Activated naive CD4-positive, alpha-beta T cell treated with anti-CD3 and anti-CD28 coated beads for 36 hours (primary cell): ENCODE measurements at regions not wholly inside any gene's neighbourhood (a gene's known extent, or its start where the extent isn't known, plus 50 kb on each side); places are given as distances from the start of the nearest gene placed in this dataset.

Source experiments
- CTCF ChIA-PET: fragments of 350-600 bp; sonication (Branson Sonifier 250); formaldehyde crosslinking; loops from one replicate; lab custom pipeline; 2021; ENCODE audit warnings: antibody characterized with exemption; lab: Charles Lee
- DNase-seq: peaks from one replicate; pipeline ENCODE4 v3.0.0-alpha.2; 2020
- H3K27ac Mint-ChIP-seq: one replicate; pipeline ENCODE4 v1.8.0; 2021; ENCODE audit warnings: mild to moderate bottlenecking, mixed read lengths
- H3K27me3 Mint-ChIP-seq: one replicate; pipeline ENCODE4 v1.8.0; 2021; ENCODE audit warnings: low read depth, mixed read lengths
- H3K36me3 Mint-ChIP-seq: one replicate; pipeline ENCODE4 v1.8.0; 2021; ENCODE audit warnings: low read depth, mixed read lengths
- H3K4me1 Mint-ChIP-seq: one replicate; pipeline ENCODE4 v1.8.0; 2021; ENCODE audit warnings: low read depth, mixed read lengths
- H3K4me3 Mint-ChIP-seq: one replicate; pipeline ENCODE4 v1.8.0; 2021; ENCODE audit warnings: mild to moderate bottlenecking, moderate library complexity, mixed read lengths
- H3K9me3 Mint-ChIP-seq: one replicate; pipeline ENCODE4 v1.8.0; 2021; ENCODE audit warnings: mixed read lengths
- intact Hi-C: fragments of 100-400 bp; cut with micrococcal nuclease; formaldehyde crosslinking; loops from one replicate; pipeline ENCODE4 v1.15.1; 2023

GRCh38 chr6:63371104-63371715 is 51.4 kb upstream of the LGSN start:
- H3K4me3 Mint-ChIP-seq: no peak overlapping the region
- H3K27ac Mint-ChIP-seq: no peak overlapping the region
- H3K9me3 Mint-ChIP-seq: peaks cover 4% of the 10 kb centered on the region
- H3K4me1 Mint-ChIP-seq: no peaks in the 10 kb centered on the region
- peaks cover 8% of the 10 kb centered on the region for H3K27me3 Mint-ChIP-seq
- intact Hi-C loops: no loop called here
- no peak for DNase-seq
- CTCF ChIA-PET: no interaction called here
- peaks cover 1% of the 10 kb centered on the region for H3K36me3 Mint-ChIP-seq

- H3K4me3 Mint-ChIP-seq: no peak overlapping the region
- H3K9me3 Mint-ChIP-seq: peaks cover 6% of the 10 kb centered on the region
- peaks cover 10% of the 10 kb centered on the region for H3K27me3 Mint-ChIP-seq
- CTCF ChIA-PET: no interaction called here
- intact Hi-C loops: no loop called here
- no peaks in the 10 kb centered on the region for H3K4me1 Mint-ChIP-seq
- H3K27ac Mint-ChIP-seq: no peak overlapping the region
- H3K36me3 Mint-ChIP-seq: peaks cover 1% of the 10 kb centered on the region
- no peak for DNase-seq
Observed at GRCh38 chr6:63372951-63373533, 53.3 kb upstream of the LGSN start.

GRCh38 chr6:63389191-63389844 is 69.5 kb upstream of the LGSN start:
- H3K27ac Mint-ChIP-seq: no peak overlapping the region
- H3K9me3 Mint-ChIP-seq: no peaks in the 10 kb centered on the region
- CTCF ChIA-PET: no interaction called here
- DNase-seq: no peak
- intact Hi-C loops: no loop called here
- no peak overlapping the region for H3K4me3 Mint-ChIP-seq
- peaks cover 3% of the 10 kb centered on the region for H3K27me3 Mint-ChIP-seq
- H3K4me1 Mint-ChIP-seq: no peaks in the 10 kb centered on the region
- no peaks in the 10 kb centered on the region for H3K36me3 Mint-ChIP-seq

DNA sequence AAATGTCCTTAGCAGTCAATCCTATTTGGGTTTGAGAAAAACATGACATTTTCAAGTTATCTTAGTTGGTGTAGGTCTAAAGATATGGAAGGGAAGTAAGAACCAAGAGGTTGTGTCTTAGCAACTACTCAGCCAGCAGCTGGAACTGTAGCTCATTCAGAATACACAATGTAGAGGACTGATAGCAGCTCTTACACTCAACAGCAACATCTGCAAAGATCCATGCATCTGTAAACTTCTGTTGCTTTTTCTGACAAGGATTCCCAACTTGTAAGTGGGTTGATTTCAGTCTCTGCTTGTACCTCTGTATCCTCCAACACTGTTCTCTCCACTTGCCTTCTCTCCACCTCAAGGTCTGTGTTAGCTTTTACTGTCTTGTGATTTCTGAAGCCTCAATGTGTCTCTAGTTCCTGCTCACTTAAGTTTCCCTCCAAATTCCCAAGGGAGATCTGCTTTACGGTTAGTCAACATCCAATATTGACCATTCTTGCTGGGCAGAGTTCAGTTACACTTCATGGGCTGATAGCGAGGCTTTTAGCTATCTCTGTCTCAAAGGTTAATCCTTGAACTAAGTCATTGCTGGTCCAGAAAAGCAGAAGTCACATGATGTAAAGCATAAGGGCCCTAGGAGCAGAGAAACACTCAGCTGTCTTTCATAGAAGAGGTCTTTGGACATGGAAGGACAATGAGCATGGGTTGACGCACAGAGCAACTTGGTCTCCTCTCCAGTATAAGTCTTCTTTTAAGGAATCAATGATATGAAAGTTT is 71.6 kb upstream of the LGSN start:
- H3K4me3 Mint-ChIP-seq: no peak overlapping the region
- no peak overlapping the region for H3K27ac Mint-ChIP-seq
- H3K9me3 Mint-ChIP-seq: no peaks in the 10 kb centered on the region
- peaks cover 3% of the 10 kb centered on the region for H3K27me3 Mint-ChIP-seq
- CTCF ChIA-PET: no interaction called here
- H3K4me1 Mint-ChIP-seq: no peaks in the 10 kb centered on the region
- no peaks in the 10 kb centered on the region for H3K36me3 Mint-ChIP-seq
- no peak for DNase-seq
- intact Hi-C loops: no loop called here

DNA sequence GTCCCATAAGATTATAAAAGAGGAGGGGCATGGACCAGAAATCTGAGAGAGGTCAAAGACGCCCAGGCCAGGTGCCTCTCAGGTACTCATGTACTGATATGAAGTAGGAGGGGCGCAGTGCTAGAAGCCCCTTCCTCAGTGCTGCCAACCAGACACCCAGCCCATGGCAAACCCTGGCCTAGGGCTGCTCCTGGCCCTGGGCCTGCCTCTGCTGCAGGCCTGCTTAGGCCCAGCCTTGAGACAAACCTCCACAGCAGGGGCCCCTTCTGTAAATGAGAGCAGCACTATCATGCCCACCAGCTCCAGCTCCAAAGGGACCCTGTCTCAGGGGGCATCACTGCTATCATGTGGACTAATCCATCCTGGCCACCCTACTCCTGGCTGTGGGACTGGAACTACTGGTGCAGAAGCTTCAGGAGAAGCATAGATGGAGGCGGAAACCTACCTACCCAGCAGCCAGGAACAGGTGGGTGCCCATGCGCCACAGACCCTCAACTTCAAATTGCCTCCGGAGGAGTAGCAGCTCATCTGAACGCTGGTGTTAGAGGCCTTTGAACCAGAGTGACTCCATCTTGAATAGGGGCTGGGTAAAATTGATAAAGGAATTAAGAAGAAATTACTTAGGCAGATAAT is 72.4 kb upstream of the LGSN start:
- DNase-seq: no peak
- peaks cover 3% of the 10 kb centered on the region for H3K27me3 Mint-ChIP-seq
- no peaks in the 10 kb centered on the region for H3K36me3 Mint-ChIP-seq
- H3K4me1 Mint-ChIP-seq: no peaks in the 10 kb centered on the region
- intact Hi-C loops: no loop called here
- H3K9me3 Mint-ChIP-seq: no peaks in the 10 kb centered on the region
- no peak overlapping the region for H3K4me3 Mint-ChIP-seq
- CTCF ChIA-PET: no interaction called here
- no peak overlapping the region for H3K27ac Mint-ChIP-seq

GRCh38 chr6:63394656-63395308 is 75.0 kb upstream of the LGSN start:
- Mint-ChIP-seq H3K27ac (no peak overlapping the region), H3K4me1 (no peaks in the 10 kb centered on the region), H3K27me3 (peaks cover 3% of the 10 kb centered on the region), H3K4me3 (no peak overlapping the region), H3K9me3 (no peaks in the 10 kb centered on the region), H3K36me3 (no peaks in the 10 kb centered on the region)
- no peak for DNase-seq
- CTCF ChIA-PET: no interaction called here
- intact Hi-C loops: no loop called here

DNA sequence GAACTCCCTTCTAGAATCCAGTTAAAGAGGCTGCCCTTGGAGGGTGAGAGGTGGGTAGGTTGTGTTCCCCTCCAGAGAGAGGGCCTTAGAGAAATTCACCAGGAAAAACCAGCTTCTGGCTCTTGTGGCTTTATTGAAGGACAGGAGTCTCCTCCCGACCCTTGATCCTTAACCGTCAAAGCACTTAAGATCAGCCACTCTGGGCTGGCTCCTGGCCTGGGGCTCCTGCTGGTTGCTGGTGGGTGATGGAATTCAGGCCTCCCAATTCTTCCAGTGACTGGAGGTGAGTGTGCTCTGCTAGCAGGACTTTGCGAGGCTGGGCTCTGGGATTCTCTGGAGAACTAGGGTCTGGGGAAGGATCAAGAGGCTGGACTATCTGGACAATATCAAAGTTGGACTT is 75.6 kb upstream of the LGSN start:
- CTCF ChIA-PET: no interaction called here
- DNase-seq: no peak
- H3K27ac Mint-ChIP-seq: no peak overlapping the region
- H3K4me3 Mint-ChIP-seq: no peak overlapping the region
- intact Hi-C loops: no loop called here
- no peaks in the 10 kb centered on the region for H3K4me1 Mint-ChIP-seq
- no peaks in the 10 kb centered on the region for H3K9me3 Mint-ChIP-seq
- H3K27me3 Mint-ChIP-seq: peaks cover 3% of the 10 kb centered on the region
- H3K36me3 Mint-ChIP-seq: no peaks in the 10 kb centered on the region

DNA sequence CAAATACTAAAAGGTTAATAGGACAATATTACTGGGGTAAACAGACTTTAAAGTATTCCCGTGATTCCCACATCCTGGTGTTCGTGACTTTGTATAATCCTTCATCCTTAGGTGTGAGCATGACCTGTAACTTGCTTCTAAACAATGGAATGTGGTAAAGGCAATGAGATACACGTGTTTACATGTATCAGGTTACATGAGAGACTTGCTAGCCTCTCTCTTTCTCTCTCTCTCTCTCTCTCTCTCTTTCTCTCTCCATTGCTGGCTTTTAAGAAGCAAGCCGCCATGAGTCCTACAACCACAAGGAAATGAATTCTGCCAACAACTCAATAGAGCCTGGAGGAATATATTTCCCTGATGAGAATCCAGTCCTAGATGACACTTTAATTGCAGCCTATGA is 83.9 kb upstream of the LGSN start:
- H3K27me3 Mint-ChIP-seq: no peaks in the 10 kb centered on the region
- intact Hi-C loops: no loop called here
- DNase-seq: no peak
- H3K27ac Mint-ChIP-seq: no peak overlapping the region
- H3K4me3 Mint-ChIP-seq: no peak overlapping the region
- no peaks in the 10 kb centered on the region for H3K9me3 Mint-ChIP-seq
- no peaks in the 10 kb centered on the region for H3K4me1 Mint-ChIP-seq
- H3K36me3 Mint-ChIP-seq: no peaks in the 10 kb centered on the region
- CTCF ChIA-PET: no interaction called here

GRCh38 chr6:63410435-63411426 is 90.9 kb upstream of the LGSN start:
- DNase-seq: no peak
- intact Hi-C loops: no loop called here
- no peak overlapping the region for H3K27ac Mint-ChIP-seq
- no peaks in the 10 kb centered on the region for H3K4me1 Mint-ChIP-seq
- H3K9me3 Mint-ChIP-seq: no peaks in the 10 kb centered on the region
- H3K27me3 Mint-ChIP-seq: no peaks in the 10 kb centered on the region
- H3K36me3 Mint-ChIP-seq: no peaks in the 10 kb centered on the region
- CTCF ChIA-PET: no interaction called here
- H3K4me3 Mint-ChIP-seq: no peak overlapping the region

GRCh38 chr6:63415286-63415685 is 95.5 kb upstream of the LGSN start:
- H3K4me1 Mint-ChIP-seq: no peaks in the 10 kb centered on the region
- no peak overlapping the region for H3K27ac Mint-ChIP-seq
- no peaks in the 10 kb centered on the region for H3K36me3 Mint-ChIP-seq
- H3K27me3 Mint-ChIP-seq: no peaks in the 10 kb centered on the region
- H3K9me3 Mint-ChIP-seq: peaks cover 2% of the 10 kb centered on the region
- DNase-seq: no peak
- H3K4me3 Mint-ChIP-seq: no peak overlapping the region
- intact Hi-C loops: no loop called here
- CTCF ChIA-PET: no interaction called here

GRCh38 chr6:63418741-63419140 is 99.0 kb upstream of the LGSN start:
- Mint-ChIP-seq H3K4me3 (no peak overlapping the region), H3K9me3 (peaks cover 3% of the 10 kb centered on the region), H3K27ac (no peak overlapping the region), H3K4me1 (no peaks in the 10 kb centered on the region), H3K27me3 (peaks cover 2% of the 10 kb centered on the region), H3K36me3 (no peaks in the 10 kb centered on the region)
- intact Hi-C loops: no loop called here
- CTCF ChIA-PET: no interaction called here
- DNase-seq: no peak
